Activated B cell treated with CpG ODN at 0.5 μM for 24 hours (primary cell): ENCODE measurements at regions not wholly inside any gene's neighbourhood (a gene's known extent, or its start where the extent isn't known, plus 50 kb on each side); places are given as distances from the start of the nearest gene placed in this dataset.

Experiments
- ATAC-seq: fragments of 200-7000 bp; cut with Tn5 transposase; one replicate; pipeline ENCODE4 v1.10.0; 2021; ENCODE audit warnings: low read depth, mild to moderate bottlenecking, moderate library complexity
- CTCF ChIA-PET: fragments of 350-600 bp; sonication (Branson Sonifier 250); formaldehyde crosslinking; loops from one replicate; lab custom pipeline; 2021; ENCODE audit warnings: antibody characterized with exemption; lab: Charles Lee
- POLR2A ChIA-PET: fragments of 350-600 bp; sonication (Branson Sonifier 250); formaldehyde crosslinking; loops from one replicate; lab custom pipeline; 2021; ENCODE audit warnings: antibody characterized with exemption; lab: Charles Lee
- DNase-seq: peaks from one replicate; pipeline ENCODE4 v3.0.0; 2022
- H3K27ac Mint-ChIP-seq: one replicate; pipeline ENCODE4 v1.8.0; 2020; ENCODE audit warnings: mixed read lengths
- H3K27me3 Mint-ChIP-seq: one replicate; pipeline ENCODE4 v1.8.0; 2021; ENCODE audit warnings: mixed read lengths
- H3K36me3 Mint-ChIP-seq: one replicate; pipeline ENCODE4 v1.8.0; 2021; ENCODE audit warnings: low read depth, mixed read lengths
- H3K4me1 Mint-ChIP-seq: one replicate; pipeline ENCODE4 v1.8.0; 2021; ENCODE audit warnings: mixed read lengths
- H3K4me3 Mint-ChIP-seq: one replicate; pipeline ENCODE4 v1.8.0; 2020; ENCODE audit warnings: mild to moderate bottlenecking, mixed read lengths
- H3K9me3 Mint-ChIP-seq: one replicate; pipeline ENCODE4 v1.8.0; 2020; ENCODE audit warnings: mixed read lengths
- intact Hi-C: fragments of 100-400 bp; cut with micrococcal nuclease; formaldehyde crosslinking; loops from one replicate; pipeline ENCODE4 v1.15.1; 2024
- TF ChIP-seq, protein P1 (sequence below): fragments of 200-600 bp; IDR thresholded peaks from one replicate; pipeline ENCODE4 v1.8.0; 2022; ENCODE audit warnings: antibody characterized with exemption, mild to moderate bottlenecking

DNA sequence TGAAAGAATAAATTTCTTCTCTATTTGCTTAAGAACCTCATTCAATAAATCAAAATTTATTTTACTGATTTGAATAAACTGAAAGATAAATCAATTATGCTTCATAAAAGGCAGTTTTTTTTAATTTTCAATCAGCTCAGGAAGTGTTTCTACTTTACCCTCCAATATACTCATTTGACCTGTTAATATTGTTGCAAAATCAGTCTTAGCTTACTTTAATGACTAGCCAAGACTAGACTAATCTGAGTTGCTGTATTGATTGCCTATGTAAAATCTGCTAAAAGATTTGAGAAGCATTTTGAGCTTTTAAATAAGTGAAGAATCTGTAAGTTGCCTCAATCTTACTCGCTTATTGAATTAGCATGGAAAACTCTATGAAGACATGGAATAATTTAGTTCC lies 179.1 kb upstream of the LYPLAL1 start:
- TF ChIP-seq, protein P1, sequence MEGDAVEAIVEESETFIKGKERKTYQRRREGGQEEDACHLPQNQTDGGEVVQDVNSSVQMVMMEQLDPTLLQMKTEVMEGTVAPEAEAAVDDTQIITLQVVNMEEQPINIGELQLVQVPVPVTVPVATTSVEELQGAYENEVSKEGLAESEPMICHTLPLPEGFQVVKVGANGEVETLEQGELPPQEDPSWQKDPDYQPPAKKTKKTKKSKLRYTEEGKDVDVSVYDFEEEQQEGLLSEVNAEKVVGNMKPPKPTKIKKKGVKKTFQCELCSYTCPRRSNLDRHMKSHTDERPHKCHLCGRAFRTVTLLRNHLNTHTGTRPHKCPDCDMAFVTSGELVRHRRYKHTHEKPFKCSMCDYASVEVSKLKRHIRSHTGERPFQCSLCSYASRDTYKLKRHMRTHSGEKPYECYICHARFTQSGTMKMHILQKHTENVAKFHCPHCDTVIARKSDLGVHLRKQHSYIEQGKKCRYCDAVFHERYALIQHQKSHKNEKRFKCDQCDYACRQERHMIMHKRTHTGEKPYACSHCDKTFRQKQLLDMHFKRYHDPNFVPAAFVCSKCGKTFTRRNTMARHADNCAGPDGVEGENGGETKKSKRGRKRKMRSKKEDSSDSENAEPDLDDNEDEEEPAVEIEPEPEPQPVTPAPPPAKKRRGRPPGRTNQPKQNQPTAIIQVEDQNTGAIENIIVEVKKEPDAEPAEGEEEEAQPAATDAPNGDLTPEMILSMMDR = no peak
- Mint-ChIP-seq H3K27ac (no peak overlapping the region), H3K4me3 (no peak overlapping the region), H3K36me3 (no peaks in the 10 kb centered on the region), H3K9me3 (no peaks in the 10 kb centered on the region), H3K27me3 (no peaks in the 10 kb centered on the region), H3K4me1 (no peaks in the 10 kb centered on the region)
- intact Hi-C loops = loop anchor here (5.0 kb wide), 1 partner anchor 662 kb away; no protein-coding TSS in a partner anchor
- ATAC-seq = no peak
- no peak for DNase-seq
- ChIA-PET CTCF (no interaction called here), POLR2A (no interaction called here)

DNA sequence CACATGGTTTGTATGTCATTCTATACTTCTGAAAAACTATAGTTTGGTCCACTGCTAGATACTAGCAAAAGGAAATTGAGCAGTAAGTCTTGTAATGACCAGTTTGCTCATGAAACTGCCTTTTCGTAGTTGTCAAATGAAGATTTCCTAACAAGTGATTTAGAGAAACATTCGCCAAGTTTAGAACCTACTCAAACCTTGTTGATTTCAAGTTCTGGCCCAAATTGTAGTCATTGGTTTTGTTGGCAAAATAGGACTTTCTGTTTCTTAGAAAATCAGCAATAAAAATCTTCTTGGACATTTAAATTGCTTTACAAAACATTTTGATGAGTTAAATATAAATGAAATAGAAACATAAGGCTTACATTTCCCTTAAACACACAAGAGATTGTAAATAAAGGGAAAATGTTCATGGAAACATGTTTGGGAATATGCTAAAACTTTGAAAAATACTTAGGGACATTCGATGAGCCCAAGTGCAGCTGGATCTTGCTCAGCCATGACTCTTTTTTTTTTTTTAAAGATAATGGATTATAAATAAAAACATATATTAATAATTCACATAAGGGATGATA lies 178.5 kb upstream of the LYPLAL1 start:
- Mint-ChIP-seq H3K36me3 (no peaks in the 10 kb centered on the region), H3K27me3 (no peaks in the 10 kb centered on the region), H3K27ac (no peak overlapping the region), H3K4me3 (no peak overlapping the region), H3K9me3 (no peaks in the 10 kb centered on the region), H3K4me1 (no peaks in the 10 kb centered on the region)
- intact Hi-C loops = loop anchor here (5.0 kb wide), 1 partner anchor 663 kb away; no protein-coding TSS in a partner anchor
- CTCF ChIA-PET = no interaction called here
- ATAC-seq (no peak), DNase-seq (no peak)
- POLR2A ChIA-PET = no interaction called here
- TF ChIP-seq, protein P1 = no peak

DNA sequence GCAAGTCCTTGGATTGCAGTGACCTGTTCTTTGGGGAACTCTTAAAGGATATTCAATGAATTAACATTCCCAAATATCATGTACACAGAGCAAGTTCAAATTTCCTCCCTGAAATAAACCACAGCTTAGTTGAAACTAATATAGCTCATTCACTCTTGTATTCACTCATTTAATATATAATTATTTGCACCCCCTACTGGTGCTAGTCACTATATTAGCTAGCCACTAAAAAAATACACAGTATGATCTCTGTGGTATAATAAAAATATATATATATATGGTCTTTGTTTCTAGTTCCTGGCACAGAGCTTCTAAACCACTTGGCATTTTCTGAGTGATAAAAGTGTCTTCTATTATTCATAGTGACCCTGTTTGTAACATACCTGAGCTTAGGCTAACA lies 177.3 kb upstream of the LYPLAL1 start:
- no peaks in the 10 kb centered on the region for H3K36me3 Mint-ChIP-seq
- H3K4me1 Mint-ChIP-seq = no peaks in the 10 kb centered on the region
- CTCF ChIA-PET = interaction anchor here (1.1 kb wide), 1 partner anchor 620 kb away, joined by 3 read pairs; no protein-coding TSS in a partner anchor
- TF ChIP-seq, protein P1 = no peak
- POLR2A ChIA-PET = no interaction called here
- H3K9me3 Mint-ChIP-seq = no peaks in the 10 kb centered on the region
- no peak for ATAC-seq
- no peaks in the 10 kb centered on the region for H3K27me3 Mint-ChIP-seq
- intact Hi-C loops = loop anchor here (5.0 kb wide), 1 partner anchor 664 kb away; no protein-coding TSS in a partner anchor
- H3K27ac Mint-ChIP-seq = no peak overlapping the region
- no peak for DNase-seq
- H3K4me3 Mint-ChIP-seq = no peak overlapping the region

DNA sequence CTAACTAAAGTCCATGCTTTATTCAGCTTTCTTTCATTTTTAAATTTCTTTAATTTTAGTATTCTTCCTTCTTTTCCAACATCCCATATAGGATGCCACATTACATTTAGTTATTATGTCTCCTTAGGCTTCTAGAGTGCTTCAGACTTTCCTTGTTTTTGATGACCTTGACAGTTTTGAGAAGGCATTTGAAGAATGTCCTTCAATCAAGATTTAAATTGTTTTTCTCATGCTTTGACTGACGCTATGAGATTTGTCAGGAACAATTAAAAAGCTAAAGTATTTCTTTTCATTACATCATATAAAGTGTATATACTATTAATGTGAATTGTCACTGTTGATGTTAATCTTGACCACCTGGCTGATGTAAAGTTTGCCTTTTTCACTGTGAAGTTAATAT lies 173.7 kb upstream of the LYPLAL1 start:
- Mint-ChIP-seq H3K27me3 (peaks cover 2% of the 10 kb centered on the region), H3K4me3 (no peak overlapping the region), H3K27ac (no peak overlapping the region), H3K9me3 (peaks cover 9% of the 10 kb centered on the region), H3K36me3 (peaks cover 5% of the 10 kb centered on the region), H3K4me1 (no peaks in the 10 kb centered on the region)
- ChIA-PET CTCF (no interaction called here), POLR2A (no interaction called here)
- TF ChIP-seq, protein P1 = no peak
- intact Hi-C loops = no loop called here
- ATAC-seq (no peak), DNase-seq (no peak)

DNA sequence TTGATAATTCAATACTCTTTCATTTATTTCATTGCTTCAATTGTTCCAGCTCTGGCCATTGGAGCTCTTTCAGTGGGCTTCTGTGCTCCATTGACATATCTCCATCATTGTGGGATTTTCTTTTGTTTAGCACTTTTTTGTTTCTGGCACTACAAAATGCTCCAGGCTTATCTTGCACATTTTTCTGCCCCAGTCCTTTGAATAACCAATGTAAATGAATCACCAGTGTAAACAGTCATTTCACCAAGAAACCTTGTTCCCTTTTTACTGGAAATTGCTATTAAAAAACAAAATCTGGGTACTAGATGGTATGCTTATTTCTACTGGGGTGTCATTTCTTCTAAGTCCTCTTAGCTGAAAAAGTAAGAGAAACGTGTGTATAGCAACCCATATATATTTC lies 173.0 kb upstream of the LYPLAL1 start:
- Mint-ChIP-seq H3K4me3 (no peak overlapping the region), H3K4me1 (no peaks in the 10 kb centered on the region), H3K36me3 (peaks cover 8% of the 10 kb centered on the region), H3K27ac (no peak overlapping the region), H3K9me3 (peaks cover 15% of the 10 kb centered on the region), H3K27me3 (peaks cover 2% of the 10 kb centered on the region)
- TF ChIP-seq, protein P1 = no peak
- DNase-seq = no peak
- no peak for ATAC-seq
- intact Hi-C loops = no loop called here
- ChIA-PET POLR2A (no interaction called here), CTCF (no interaction called here)
